ENCODE measurements at regions not wholly inside any gene's neighbourhood (a gene's known extent, or its start where the extent isn't known, plus 50 kb on each side); places are given as distances from the start of the nearest gene placed in this dataset.

DNA sequence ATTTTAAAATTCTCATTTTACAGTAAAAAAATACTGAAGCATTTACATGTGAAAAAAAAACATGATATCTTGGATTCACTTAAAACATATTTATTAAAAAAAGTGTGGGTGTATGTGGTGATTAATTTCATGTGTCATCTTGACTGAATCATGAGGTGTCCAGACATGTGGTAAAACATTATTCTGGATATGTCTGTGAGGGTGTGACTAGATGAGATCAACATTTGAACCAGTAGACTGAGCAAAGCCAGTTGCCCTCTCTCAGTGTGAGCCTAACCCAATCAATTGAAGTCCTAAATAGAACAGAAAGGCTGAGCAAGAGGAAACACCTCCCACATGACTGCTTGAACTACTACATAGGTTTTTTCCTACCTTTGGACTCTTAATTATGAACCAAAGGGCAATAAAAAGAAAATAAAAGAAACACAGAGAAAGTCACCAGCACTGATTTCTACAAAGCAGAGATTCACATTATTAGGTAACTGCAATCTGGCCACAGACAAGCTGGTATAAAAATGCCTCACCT is 90.5 kb upstream of the VGLL2 start:
- no peak for TF ChIP-seq POLR2A (IDR thresholded peaks at IDR 0.05)
- TF ChIP-seq, protein P1, sequence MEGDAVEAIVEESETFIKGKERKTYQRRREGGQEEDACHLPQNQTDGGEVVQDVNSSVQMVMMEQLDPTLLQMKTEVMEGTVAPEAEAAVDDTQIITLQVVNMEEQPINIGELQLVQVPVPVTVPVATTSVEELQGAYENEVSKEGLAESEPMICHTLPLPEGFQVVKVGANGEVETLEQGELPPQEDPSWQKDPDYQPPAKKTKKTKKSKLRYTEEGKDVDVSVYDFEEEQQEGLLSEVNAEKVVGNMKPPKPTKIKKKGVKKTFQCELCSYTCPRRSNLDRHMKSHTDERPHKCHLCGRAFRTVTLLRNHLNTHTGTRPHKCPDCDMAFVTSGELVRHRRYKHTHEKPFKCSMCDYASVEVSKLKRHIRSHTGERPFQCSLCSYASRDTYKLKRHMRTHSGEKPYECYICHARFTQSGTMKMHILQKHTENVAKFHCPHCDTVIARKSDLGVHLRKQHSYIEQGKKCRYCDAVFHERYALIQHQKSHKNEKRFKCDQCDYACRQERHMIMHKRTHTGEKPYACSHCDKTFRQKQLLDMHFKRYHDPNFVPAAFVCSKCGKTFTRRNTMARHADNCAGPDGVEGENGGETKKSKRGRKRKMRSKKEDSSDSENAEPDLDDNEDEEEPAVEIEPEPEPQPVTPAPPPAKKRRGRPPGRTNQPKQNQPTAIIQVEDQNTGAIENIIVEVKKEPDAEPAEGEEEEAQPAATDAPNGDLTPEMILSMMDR (IDR thresholded peaks at IDR 0.05), result no peak
